Vagina (tissue), 2 donors: ENCODE measurements at regions not wholly inside any gene's neighbourhood (a gene's known extent, or its start where the extent isn't known, plus 50 kb on each side); places are given as distances from the start of the nearest gene placed in this dataset.

Source experiments
- CTCF ChIP-seq, 3 experiments: fragments of 450-650 bp in 2 of 3; fragments of 200-600 bp in 1 of 3; sonication (generic) in 1 of 3; IDR thresholded peaks; one replicate each; pipeline ENCODE4 v1.5.1; 2017 to 2019; ENCODE audit warnings: antibody characterized with exemption in 3 of 3, mild to moderate bottlenecking in 2 of 3, moderate library complexity in 2 of 3
- POLR2AphosphoS5 ChIP-seq, 2 donors: sonication (generic); formaldehyde crosslinking; IDR thresholded peaks; one replicate each; pipeline ENCODE4 v1.9.0; 2017; ENCODE audit warnings: antibody characterized with exemption in 2 of 2, mild to moderate bottlenecking in 2 of 2, low read depth in 1 of 2; ENCODE audit not compliant: insufficient read depth in 1 of 2

DNA sequence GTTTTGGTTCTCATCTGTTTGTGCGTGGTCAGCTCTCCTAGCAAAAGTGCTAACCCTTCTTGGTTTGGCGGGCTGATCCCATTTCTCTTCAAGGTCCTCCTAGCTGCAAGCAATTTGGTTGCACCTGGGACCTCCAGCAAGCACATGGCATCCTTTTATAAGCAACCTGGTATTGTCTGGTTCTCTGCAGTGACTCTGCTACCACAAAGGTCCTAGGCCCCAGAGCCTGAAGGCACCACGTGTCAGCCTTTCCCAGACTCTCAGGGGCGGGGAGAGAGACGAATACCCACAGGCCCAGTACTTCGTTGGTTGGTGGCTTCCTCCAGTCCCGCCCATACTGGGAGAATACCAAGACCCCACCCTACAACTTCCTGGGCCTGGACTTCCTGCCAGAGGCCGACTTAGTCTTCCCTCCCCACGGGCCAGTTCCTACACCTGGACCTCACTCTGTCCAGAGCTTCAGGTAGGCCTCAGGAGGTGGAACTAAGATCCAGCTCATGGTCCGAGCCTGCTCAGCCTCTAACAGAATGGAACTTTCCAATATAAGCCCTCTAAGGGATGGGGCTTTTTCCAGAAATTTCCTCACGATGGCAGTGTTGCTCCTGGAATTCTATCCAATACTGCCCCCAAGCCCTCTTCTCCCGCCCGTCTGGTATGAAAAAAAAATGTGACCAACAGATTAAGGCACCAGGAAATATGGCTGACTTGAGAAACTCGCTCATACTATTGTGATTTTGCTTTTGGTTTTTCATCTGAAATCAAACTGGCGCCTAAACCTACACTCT lies 192.5 kb upstream of the STK26 start:
- TF ChIP-seq CTCF (IDR thresholded peaks at IDR 0.05) = peak; percentile 37 to 70 (median 68)
- peak in 1 of 2 donors; percentile 48 for TF ChIP-seq POLR2AphosphoS5 (IDR thresholded peaks at IDR 0.05; ENCODE audit: insufficient read depth in 1 of 2, low read depth in 1 of 2)
